HCT116 (cell line): ENCODE measurements at regions not wholly inside any gene's neighbourhood (a gene's known extent, or its start where the extent isn't known, plus 50 kb on each side); places are given as distances from the start of the nearest gene placed in this dataset.

ENCODE experiments used
- ATAC-seq: fragments of 200-7000 bp; cut with Tn5 transposase; 2 replicates; pipeline ENCODE4 v1.9.1; 2020; ENCODE audit warnings: mild to moderate bottlenecking, moderate library complexity
- BruUV-seq: library from RNA; stranded (reverse); fragments of 400-500 nt; replicated peaks from 2 replicates; lab custom pipeline; 2021; lab: Mats Ljungman, UMichigan
- CTCF ChIA-PET: fragments of 300-600 bp; sonication (Branson Sonifier 250); formaldehyde crosslinking; loops from one replicate; lab custom pipeline; 2021; ENCODE audit warnings: antibody characterized with exemption; lab: Charles Lee
- POLR2A ChIA-PET: fragments of 300-600, 350-600 bp; sonication (Branson Sonifier 250); formaldehyde crosslinking; loops from one replicate; lab custom pipeline; 2021; ENCODE audit warnings: antibody characterized with exemption; lab: Charles Lee
- RAD21 ChIA-PET, 2 experiments: fragments of 300-600 bp; sonication (Branson Sonifier 250); formaldehyde crosslinking; loops; one replicate each; lab custom pipeline; 2023; ENCODE audit warnings: low total read pairs in 2 of 2; ENCODE audit not compliant: uncharacterized antibody in 2 of 2, unreplicated experiment in 2 of 2, low non-redundant PET in 1 of 2; lab: Charles Lee
- DNase-seq: peaks from one replicate; pipeline ENCODE4 v3.0.0-alpha.2; 2010; ENCODE audit warnings: low read depth, low spot score
- H2AFZ ChIP-seq: fragments of 200-600 bp; shearing (Covaris generic), sonication (generic); 2 replicates; pipeline ENCODE4 v1.6.1; 2017; ENCODE audit warnings: low read depth, mixed run types, mixed read lengths, antibody characterized with exemption, low read length; ENCODE audit not compliant: poor library complexity, severe bottlenecking
- H3K27ac ChIP-seq: 2 replicates; pipeline ENCODE4 v1.5.1; 2012; ENCODE audit warnings: low read depth, low read length
- H3K27me3 ChIP-seq: fragments of 200-600 bp; sonication (generic); 2 replicates; pipeline ENCODE4 v1.6.1; 2016; ENCODE audit warnings: mixed run types, low read length, mixed read lengths; ENCODE audit not compliant: insufficient read depth
- H3K36me3 ChIP-seq, 2 experiments: fragments of 200-500 bp in 1 of 2; fragments of 200-600 bp in 1 of 2; sonication (Bioruptor generic) in 1 of 2; sonication (generic) in 1 of 2; 2 replicates each; pipeline versions ENCODE4 v1.5.1 to v1.6.1; 2014 to 2016; ENCODE audit warnings: low read length in 2 of 2, inconsistent platforms in 1 of 2, mixed read lengths in 1 of 2, mixed run types in 1 of 2; ENCODE audit not compliant: insufficient read depth in 2 of 2, control insufficient read depth in 1 of 2
- H3K4me1 ChIP-seq, 2 experiments: fragments of 200-600 bp in 1 of 2; sonication (generic) in 1 of 2; 2 replicates each; pipeline versions ENCODE4 v1.5.1 to v1.6.1; 2012 to 2017; ENCODE audit warnings: low read length in 2 of 2, inconsistent platforms in 1 of 2, mild to moderate bottlenecking in 1 of 2, mixed read lengths in 1 of 2, mixed run types in 1 of 2, moderate library complexity in 1 of 2; ENCODE audit not compliant: insufficient read depth in 2 of 2, control insufficient read depth in 1 of 2
- H3K4me2 ChIP-seq: fragments of 200-600 bp; sonication (generic); 2 replicates; pipeline ENCODE4 v1.6.1; 2017; ENCODE audit warnings: mixed run types, low read length, mixed read lengths
- H3K4me3 ChIP-seq, 2 experiments: fragments of 200-600 bp in 1 of 2; sonication (generic) in 1 of 2; replicated peaks in 1 of 2; 2 replicates each; pipeline ENCODE4 v1.5.1; 2011 to 2016; ENCODE audit warnings: low read length in 2 of 2, control low read depth in 1 of 2, low read depth in 1 of 2, mild to moderate bottlenecking in 1 of 2, mixed read lengths in 1 of 2, mixed run types in 1 of 2
- H3K79me2 ChIP-seq: fragments of 200-600 bp; sonication (generic); 2 replicates; pipeline ENCODE4 v1.6.1; 2017; ENCODE audit warnings: mild to moderate bottlenecking, mixed run types, low read length, moderate library complexity, mixed read lengths; ENCODE audit not compliant: insufficient read depth
- H3K9ac ChIP-seq: fragments of 200-600 bp; sonication (generic); 2 replicates; pipeline ENCODE4 v1.6.1; 2016; ENCODE audit warnings: low read length, mixed read lengths
- H3K9me2 ChIP-seq: fragments of 200-600 bp; sonication (generic), shearing (Covaris generic); 2 replicates; pipeline ENCODE4 v1.6.1; 2017; ENCODE audit warnings: mixed run types, mild to moderate bottlenecking, moderate library complexity; ENCODE audit not compliant: insufficient read depth
- H3K9me3 ChIP-seq, 2 experiments: fragments of 200-500 bp in 1 of 2; fragments of 200-600 bp in 1 of 2; sonication (Bioruptor generic) in 1 of 2; sonication (generic) in 1 of 2; 2 replicates each; pipeline ENCODE4 v1.6.1; 2014 to 2017; ENCODE audit warnings: low read length in 2 of 2, mixed read lengths in 2 of 2, inconsistent platforms in 1 of 2, low read depth in 1 of 2, mild to moderate bottlenecking in 1 of 2, mixed run types in 1 of 2, moderate library complexity in 1 of 2; ENCODE audit not compliant: control insufficient read depth in 1 of 2, insufficient read depth in 1 of 2
- H4K20me1 ChIP-seq: fragments of 200-600 bp; sonication (generic), shearing (Covaris generic); 2 replicates; pipeline ENCODE4 v1.6.1; 2017; ENCODE audit warnings: mixed run types, mild to moderate bottlenecking, moderate library complexity; ENCODE audit not compliant: insufficient read depth
- ATF3 ChIP-seq: IDR thresholded peaks from 2 replicates; pipeline ENCODE4 v1.6.1; 2012
- CBX3 ChIP-seq: IDR thresholded peaks from 2 replicates; pipeline ENCODE4 v1.6.1; 2012; ENCODE audit warnings: low read depth
- EGR1 ChIP-seq: IDR thresholded peaks from 2 replicates; pipeline ENCODE4 v1.6.1; 2012; ENCODE audit warnings: low read depth
- EZH2phosphoT487 ChIP-seq: fragments of 200-600 bp; IDR thresholded peaks from 2 replicates; pipeline ENCODE4 v1.6.1; 2018; ENCODE audit warnings: antibody characterized with exemption, borderline replicate concordance
- MAX ChIP-seq: IDR thresholded peaks from 2 replicates; pipeline ENCODE4 v1.6.1; 2012
- RAD21 ChIP-seq: IDR thresholded peaks from 2 replicates; pipeline ENCODE4 v1.6.1; 2012; ENCODE audit warnings: low read depth, mild to moderate bottlenecking
- SP1 ChIP-seq: IDR thresholded peaks from 2 replicates; pipeline ENCODE4 v1.6.1; 2012; ENCODE audit warnings: low read depth
- SRF ChIP-seq: IDR thresholded peaks from 2 replicates; pipeline ENCODE4 v1.6.1; 2012; ENCODE audit warnings: low read depth
- ZBTB33 ChIP-seq: IDR thresholded peaks from 2 replicates; pipeline ENCODE4 v1.6.1; 2011; ENCODE audit warnings: mild to moderate bottlenecking, low read length, moderate library complexity; ENCODE audit not compliant: insufficient replicate concordance; ENCODE audit errors: extremely low read depth
- ZNF274 ChIP-seq: fragments of 200-500 bp; sonication (Bioruptor generic); IDR thresholded peaks from 2 replicates; pipeline ENCODE4 v1.6.1; 2014; ENCODE audit warnings: mild to moderate bottlenecking, low read depth, low read length, inconsistent platforms
- intact Hi-C: fragments of 100-400 bp; cut with micrococcal nuclease; formaldehyde crosslinking; loops from 2 replicates; pipeline ENCODE4 v1.10.0; 2022

- TF ChIP-seq SP1 = no peak
- no peak for TF ChIP-seq ZNF274
- TF ChIP-seq CBX3 = no peak
- TF ChIP-seq RAD21 = no peak
- TF ChIP-seq SRF = no peak
- no peak for TF ChIP-seq MAX
- TF ChIP-seq EGR1 = no peak
- TF ChIP-seq ATF3 = no peak
- no peak for TF ChIP-seq EZH2phosphoT487
- no peak for TF ChIP-seq ZBTB33
- H3K27me3 ChIP-seq = peaks cover 20% of the 10 kb centered on the region
- no peaks in the 10 kb centered on the region for H3K79me2 ChIP-seq
- ChIA-PET POLR2A (no interaction called here), CTCF (no interaction called here), RAD21 (no interaction called here)
- H3K4me3 ChIP-seq = no peak overlapping the region
- H3K36me3 ChIP-seq = no peaks in the 10 kb centered on the region
- no peak overlapping the region for H3K27ac ChIP-seq
- intact Hi-C loops = no loop called here
- no peaks in the 10 kb centered on the region for H3K9me2 ChIP-seq
- no peaks in the 10 kb centered on the region for H4K20me1 ChIP-seq
- no peaks in the 10 kb centered on the region for H3K9me3 ChIP-seq
- DNase-seq (no peak), ATAC-seq (no peak)
- H3K9ac ChIP-seq = no peak overlapping the region
- H3K4me1 ChIP-seq = no peaks in the 10 kb centered on the region
- no TSS peak for BruUV-seq
- no peak overlapping the region for H2AFZ ChIP-seq
- H3K4me2 ChIP-seq = no peak overlapping the region
These were observed 78.6 kb downstream of the EDN3 start for GRCh38 chr20:59378966-59379365.
